KMS-11 (cell line): ENCODE measurements at regions not wholly inside any gene's neighbourhood (a gene's known extent, or its start where the extent isn't known, plus 50 kb on each side); places are given as distances from the start of the nearest gene placed in this dataset.

Source experiments
- H2AFZ ChIP-seq: fragments of 200-600 bp; sonication (generic); 2 replicates; pipeline ENCODE4 v1.6.1; 2016; ENCODE audit warnings: antibody characterized with exemption, mixed run types, low read depth
- H3K27ac ChIP-seq: fragments of 200-600 bp; sonication (generic); 2 replicates; pipeline ENCODE4 v1.6.1; 2016; ENCODE audit warnings: mild to moderate bottlenecking, mixed run types
- H3K27me3 ChIP-seq: fragments of 200-600 bp; sonication (generic); 2 replicates; pipeline ENCODE4 v1.6.1; 2017; ENCODE audit warnings: mild to moderate bottlenecking, low read depth, mixed run types, moderate library complexity; ENCODE audit not compliant: insufficient read depth
- H3K36me3 ChIP-seq: fragments of 200-600 bp; sonication (generic); 2 replicates; pipeline ENCODE4 v1.6.1; 2017; ENCODE audit warnings: mild to moderate bottlenecking, mixed run types; ENCODE audit not compliant: insufficient read depth
- H3K4me1 ChIP-seq: fragments of 200-600 bp; sonication (generic); 2 replicates; pipeline ENCODE4 v1.6.1; 2016; ENCODE audit warnings: mild to moderate bottlenecking, low read depth, mixed run types; ENCODE audit not compliant: poor library complexity, severe bottlenecking
- H3K4me2 ChIP-seq: fragments of 200-600 bp; sonication (generic); 2 replicates; pipeline ENCODE4 v1.7.0; 2016; ENCODE audit warnings: mild to moderate bottlenecking, mixed run types
- H3K4me3 ChIP-seq: fragments of 200-600 bp; sonication (generic); IDR thresholded peaks from 2 replicates; pipeline ENCODE4 v1.6.1; 2017; ENCODE audit warnings: low read depth, low read length, mixed read lengths; ENCODE audit not compliant: insufficient read depth
- H3K79me2 ChIP-seq: fragments of 200-600 bp; sonication (generic); 2 replicates; pipeline ENCODE4 v1.6.1; 2016; ENCODE audit warnings: low read depth, mixed run types; ENCODE audit not compliant: insufficient read depth
- H3K9ac ChIP-seq: fragments of 200-600 bp; sonication (generic); 2 replicates; pipeline ENCODE4 v1.6.1; 2016; ENCODE audit warnings: mild to moderate bottlenecking, mixed run types
- H4K20me1 ChIP-seq: fragments of 200-600 bp; sonication (generic); 2 replicates; pipeline ENCODE4 v1.6.1; 2016; ENCODE audit warnings: mild to moderate bottlenecking, mixed run types; ENCODE audit not compliant: insufficient read depth
- TF ChIP-seq, protein P1 (sequence below): fragments of 200-600 bp; sonication (generic); conservative IDR thresholded peaks from 2 replicates; pipeline ENCODE4 v1.6.1; 2017; ENCODE audit warnings: low read depth, mild to moderate bottlenecking, antibody characterized with exemption, low read length, moderate library complexity, mixed read lengths

DNA sequence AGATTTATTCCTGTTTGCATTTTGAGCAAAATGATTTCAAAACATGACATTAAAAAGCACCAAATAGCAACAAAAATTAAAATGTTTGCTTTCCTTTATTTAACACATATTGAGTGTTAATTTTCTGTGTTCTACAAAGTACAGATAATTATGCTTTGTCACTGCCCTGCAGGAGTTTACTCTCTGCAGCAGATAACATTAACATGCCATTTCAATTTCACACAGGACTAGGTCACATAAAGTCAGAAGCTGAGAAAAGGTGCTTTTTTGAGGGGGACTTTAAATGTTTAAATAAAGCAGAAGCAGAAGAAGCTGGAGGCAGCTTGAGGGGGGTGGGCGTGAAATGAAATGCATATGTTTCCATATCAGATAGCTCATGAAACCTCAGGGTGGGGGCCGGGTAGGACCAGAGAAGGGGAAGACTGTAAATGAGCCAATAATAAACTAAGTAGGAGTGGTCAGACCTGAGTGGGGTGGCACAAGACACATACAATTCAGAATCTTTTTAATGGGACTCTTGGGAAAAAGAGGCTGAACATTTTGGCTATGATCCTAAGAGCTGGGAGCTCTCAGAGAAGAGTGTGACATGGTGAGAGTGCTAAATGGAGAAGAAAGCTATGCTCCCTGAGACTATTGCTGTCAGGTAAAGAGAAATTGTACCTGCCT, 387.5 kb downstream of the FAM170A start:
- TF ChIP-seq, protein P1, sequence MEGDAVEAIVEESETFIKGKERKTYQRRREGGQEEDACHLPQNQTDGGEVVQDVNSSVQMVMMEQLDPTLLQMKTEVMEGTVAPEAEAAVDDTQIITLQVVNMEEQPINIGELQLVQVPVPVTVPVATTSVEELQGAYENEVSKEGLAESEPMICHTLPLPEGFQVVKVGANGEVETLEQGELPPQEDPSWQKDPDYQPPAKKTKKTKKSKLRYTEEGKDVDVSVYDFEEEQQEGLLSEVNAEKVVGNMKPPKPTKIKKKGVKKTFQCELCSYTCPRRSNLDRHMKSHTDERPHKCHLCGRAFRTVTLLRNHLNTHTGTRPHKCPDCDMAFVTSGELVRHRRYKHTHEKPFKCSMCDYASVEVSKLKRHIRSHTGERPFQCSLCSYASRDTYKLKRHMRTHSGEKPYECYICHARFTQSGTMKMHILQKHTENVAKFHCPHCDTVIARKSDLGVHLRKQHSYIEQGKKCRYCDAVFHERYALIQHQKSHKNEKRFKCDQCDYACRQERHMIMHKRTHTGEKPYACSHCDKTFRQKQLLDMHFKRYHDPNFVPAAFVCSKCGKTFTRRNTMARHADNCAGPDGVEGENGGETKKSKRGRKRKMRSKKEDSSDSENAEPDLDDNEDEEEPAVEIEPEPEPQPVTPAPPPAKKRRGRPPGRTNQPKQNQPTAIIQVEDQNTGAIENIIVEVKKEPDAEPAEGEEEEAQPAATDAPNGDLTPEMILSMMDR: no peak
- H3K4me3 ChIP-seq: no peak overlapping the region
- H3K27ac ChIP-seq: no peak overlapping the region
- no peaks in the 10 kb centered on the region for H3K36me3 ChIP-seq
- H3K27me3 ChIP-seq: no peaks in the 10 kb centered on the region
- no peak overlapping the region for H3K4me2 ChIP-seq
- no peaks in the 10 kb centered on the region for H4K20me1 ChIP-seq
- no peak overlapping the region for H2AFZ ChIP-seq
- no peaks in the 10 kb centered on the region for H3K4me1 ChIP-seq
- H3K79me2 ChIP-seq: no peaks in the 10 kb centered on the region
- no peak overlapping the region for H3K9ac ChIP-seq

DNA sequence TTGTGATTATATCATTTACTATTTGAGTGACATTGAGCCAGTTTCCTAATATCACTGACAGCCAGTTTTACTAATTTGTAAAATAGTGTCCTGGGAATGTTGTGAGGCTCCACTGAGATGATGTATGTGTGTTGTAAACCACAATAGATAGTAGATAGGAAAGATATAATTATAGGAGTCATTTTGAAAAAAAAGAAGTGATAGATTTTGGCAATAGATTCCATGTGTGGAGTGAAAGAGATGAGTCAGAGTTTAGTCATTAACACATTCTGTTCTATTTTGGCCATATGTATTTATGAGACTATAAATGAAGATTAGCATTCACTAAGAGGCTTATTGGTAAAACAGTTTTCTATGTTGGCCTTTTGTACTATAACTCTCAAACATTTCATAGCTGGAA, 388.2 kb downstream of the FAM170A start:
- Histone ChIP-seq H4K20me1 (no peaks in the 10 kb centered on the region), H3K79me2 (no peaks in the 10 kb centered on the region), H3K4me1 (no peaks in the 10 kb centered on the region), H3K4me3 (no peak overlapping the region), H3K9ac (no peak overlapping the region), H3K36me3 (no peaks in the 10 kb centered on the region), H3K4me2 (no peak overlapping the region), H2AFZ (no peak overlapping the region), H3K27ac (no peak overlapping the region), H3K27me3 (no peaks in the 10 kb centered on the region)
- TF ChIP-seq, protein P1: no peak

DNA sequence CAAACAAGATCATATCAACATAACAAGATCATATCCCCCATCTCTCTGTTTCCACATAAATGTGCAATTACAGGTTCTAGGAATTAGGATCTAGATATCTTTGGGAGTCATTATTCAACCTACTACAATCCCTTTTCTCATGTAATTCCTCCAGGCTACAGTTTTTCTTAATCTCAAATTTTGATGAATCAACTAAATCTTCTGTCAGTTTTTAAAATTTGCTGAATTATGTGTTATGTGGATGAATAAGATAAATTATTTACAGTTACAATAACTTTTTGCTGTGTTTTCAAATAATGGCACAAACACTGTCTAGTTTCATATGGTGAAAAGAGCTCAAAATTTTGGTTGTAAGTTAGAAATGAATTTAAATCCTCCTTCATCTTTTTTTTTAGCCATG, 405.8 kb downstream of the FAM170A start:
- no peak overlapping the region for H2AFZ ChIP-seq
- H3K4me1 ChIP-seq: no peaks in the 10 kb centered on the region
- H3K36me3 ChIP-seq: no peaks in the 10 kb centered on the region
- no peak overlapping the region for H3K27ac ChIP-seq
- no peaks in the 10 kb centered on the region for H4K20me1 ChIP-seq
- H3K4me3 ChIP-seq: no peak overlapping the region
- TF ChIP-seq, protein P1: no peak
- no peaks in the 10 kb centered on the region for H3K79me2 ChIP-seq
- H3K4me2 ChIP-seq: no peak overlapping the region
- no peaks in the 10 kb centered on the region for H3K27me3 ChIP-seq
- no peak overlapping the region for H3K9ac ChIP-seq

DNA sequence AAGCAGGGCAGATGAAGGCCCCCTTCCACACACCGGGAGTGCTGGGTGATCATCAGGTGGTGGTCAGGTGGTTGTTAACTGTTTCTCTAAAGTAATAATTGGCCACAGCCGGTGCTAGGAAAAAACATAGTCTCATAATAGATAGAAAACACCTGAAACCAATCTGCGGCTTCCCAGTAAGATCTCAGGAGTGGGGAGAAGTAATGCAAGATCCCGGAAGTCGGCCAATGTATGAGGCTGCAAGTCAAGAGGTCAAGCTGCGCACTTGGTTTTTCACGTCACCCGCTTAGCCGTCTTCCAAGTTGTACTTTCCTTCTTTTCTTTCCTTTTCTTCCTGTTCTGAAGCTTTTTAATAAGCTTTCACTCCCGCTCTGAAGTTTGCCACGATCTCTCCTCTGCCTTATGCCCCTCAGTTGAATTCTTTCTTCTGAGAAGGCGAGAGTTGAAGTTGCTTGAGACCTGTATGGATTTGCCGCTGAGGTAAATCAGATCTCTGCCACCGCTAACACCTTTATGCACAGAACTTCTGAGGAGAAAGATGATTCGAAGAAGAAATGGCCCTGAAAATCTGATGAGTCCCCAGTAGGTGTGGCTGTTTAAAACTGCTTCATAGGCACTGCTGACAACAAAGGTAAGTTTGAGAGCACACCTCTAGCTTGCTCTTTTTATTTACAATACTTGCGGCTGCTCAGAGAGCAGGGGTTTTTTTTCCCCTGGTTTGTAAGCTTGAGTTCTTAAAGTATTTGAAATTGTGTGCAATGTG, 406.6 kb downstream of the FAM170A start:
- H3K36me3 ChIP-seq: no peaks in the 10 kb centered on the region
- no peaks in the 10 kb centered on the region for H3K79me2 ChIP-seq
- H3K4me2 ChIP-seq: no peak overlapping the region
- no peaks in the 10 kb centered on the region for H4K20me1 ChIP-seq
- H3K4me1 ChIP-seq: no peaks in the 10 kb centered on the region
- no peaks in the 10 kb centered on the region for H3K27me3 ChIP-seq
- H3K9ac ChIP-seq: no peak overlapping the region
- H2AFZ ChIP-seq: no peak overlapping the region
- TF ChIP-seq, protein P1: no peak
- no peak overlapping the region for H3K27ac ChIP-seq
- no peak overlapping the region for H3K4me3 ChIP-seq
